ENCODE measurements at regions not wholly inside any gene's neighbourhood (a gene's known extent, or its start where the extent isn't known, plus 50 kb on each side); places are given as distances from the start of the nearest gene placed in this dataset.

DNA sequence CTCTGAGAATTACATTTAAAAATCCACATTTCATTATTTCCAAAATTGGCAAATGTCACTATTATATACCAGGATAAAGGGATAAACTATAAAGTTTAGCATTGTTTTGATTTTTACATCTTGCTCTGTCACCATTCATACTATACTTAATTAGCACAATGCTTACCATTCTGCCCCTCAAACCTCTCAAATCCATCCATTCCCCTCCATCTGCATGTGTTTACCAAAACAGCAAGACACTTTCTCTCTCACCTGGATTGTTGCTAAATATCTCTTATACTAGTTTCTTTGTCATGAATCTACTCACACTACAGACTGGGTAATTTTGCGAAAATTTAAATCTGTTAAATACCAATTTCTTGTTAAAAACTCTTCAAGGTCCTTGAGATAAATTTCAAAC, 496.1 kb downstream of the NR4A2 start:
- no peak for DNase-seq (ENCODE audit: low read depth)
- no peak overlapping the region for H3K4me3 ChIP-seq (ENCODE audit: low read depth, low read length)
- TF ChIP-seq, protein P1, sequence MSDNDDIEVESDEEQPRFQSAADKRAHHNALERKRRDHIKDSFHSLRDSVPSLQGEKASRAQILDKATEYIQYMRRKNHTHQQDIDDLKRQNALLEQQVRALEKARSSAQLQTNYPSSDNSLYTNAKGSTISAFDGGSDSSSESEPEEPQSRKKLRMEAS (IDR thresholded peaks at IDR 0.05; ENCODE audit: low read depth, low read length) = no peak
- TF ChIP-seq POLR2A (IDR thresholded peaks at IDR 0.05; ENCODE audit: extremely low read depth, insufficient read length) (no peak), MYC (IDR thresholded peaks at IDR 0.05; ENCODE audit: low read depth, low read length) (no peak)
- TF ChIP-seq, protein P2, sequence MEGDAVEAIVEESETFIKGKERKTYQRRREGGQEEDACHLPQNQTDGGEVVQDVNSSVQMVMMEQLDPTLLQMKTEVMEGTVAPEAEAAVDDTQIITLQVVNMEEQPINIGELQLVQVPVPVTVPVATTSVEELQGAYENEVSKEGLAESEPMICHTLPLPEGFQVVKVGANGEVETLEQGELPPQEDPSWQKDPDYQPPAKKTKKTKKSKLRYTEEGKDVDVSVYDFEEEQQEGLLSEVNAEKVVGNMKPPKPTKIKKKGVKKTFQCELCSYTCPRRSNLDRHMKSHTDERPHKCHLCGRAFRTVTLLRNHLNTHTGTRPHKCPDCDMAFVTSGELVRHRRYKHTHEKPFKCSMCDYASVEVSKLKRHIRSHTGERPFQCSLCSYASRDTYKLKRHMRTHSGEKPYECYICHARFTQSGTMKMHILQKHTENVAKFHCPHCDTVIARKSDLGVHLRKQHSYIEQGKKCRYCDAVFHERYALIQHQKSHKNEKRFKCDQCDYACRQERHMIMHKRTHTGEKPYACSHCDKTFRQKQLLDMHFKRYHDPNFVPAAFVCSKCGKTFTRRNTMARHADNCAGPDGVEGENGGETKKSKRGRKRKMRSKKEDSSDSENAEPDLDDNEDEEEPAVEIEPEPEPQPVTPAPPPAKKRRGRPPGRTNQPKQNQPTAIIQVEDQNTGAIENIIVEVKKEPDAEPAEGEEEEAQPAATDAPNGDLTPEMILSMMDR (IDR thresholded peaks at IDR 0.05; ENCODE audit: low read depth, low read length) = no peak

DNA sequence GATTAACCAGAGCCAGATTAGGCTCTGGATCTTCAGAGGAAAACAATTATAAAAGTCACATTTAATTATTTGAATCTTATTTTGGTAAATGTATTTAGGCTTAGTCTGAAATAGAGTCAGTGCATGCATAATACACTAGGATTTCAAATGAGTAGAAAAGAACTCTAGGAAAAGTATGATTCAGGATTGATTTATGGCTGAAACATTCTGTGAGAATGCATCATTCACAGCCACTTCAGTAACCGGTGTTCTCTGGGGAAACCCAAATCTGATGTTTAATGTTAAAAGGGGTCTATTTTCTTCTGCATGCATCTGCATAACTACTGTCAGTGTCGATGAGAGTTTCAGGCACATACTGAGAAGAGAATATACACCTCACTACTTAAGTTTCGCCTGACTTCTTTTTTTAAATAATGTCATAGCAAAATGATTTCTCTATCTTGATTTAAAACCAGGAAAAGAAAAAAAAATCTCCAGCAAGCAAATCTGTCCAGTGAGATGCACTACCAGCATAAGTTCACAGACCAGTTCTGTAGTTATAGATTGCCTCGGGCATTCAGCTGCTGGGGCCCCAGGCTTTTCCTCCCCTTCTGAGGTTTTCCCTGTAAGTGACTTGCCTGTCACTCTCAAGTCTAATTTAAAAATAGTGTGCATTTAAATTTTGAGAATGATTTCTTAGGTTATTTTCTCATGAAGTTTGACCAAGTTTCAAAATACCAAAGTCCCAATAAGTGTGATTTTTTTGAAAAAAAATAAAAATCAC, 501.5 kb downstream of the NR4A2 start:
- no peak overlapping the region for H3K4me3 ChIP-seq (ENCODE audit: low read depth, low read length)

DNA sequence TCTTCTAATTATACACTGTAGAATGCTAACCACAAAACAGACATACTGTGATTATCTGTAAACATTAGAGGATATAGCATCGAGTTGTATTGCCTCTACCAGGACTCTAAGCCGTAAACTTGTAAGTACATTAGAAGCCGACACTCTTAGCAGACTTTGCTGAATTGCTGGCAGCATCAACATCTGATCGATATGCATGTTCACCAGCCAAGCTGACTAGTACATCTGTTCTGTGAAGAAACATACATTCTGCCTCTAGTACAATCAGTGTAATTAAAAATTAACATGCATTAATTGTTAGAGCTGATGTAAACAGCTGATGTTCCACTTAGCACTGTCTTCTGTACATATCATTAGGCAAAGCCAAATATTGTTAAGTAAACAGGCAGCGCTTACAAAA, 502.2 kb downstream of the NR4A2 start:
- DNase-seq (ENCODE audit: low read depth) = no peak
- no peak overlapping the region for H3K4me3 ChIP-seq (ENCODE audit: low read depth, low read length)
- no peak for TF ChIP-seq POLR2A (IDR thresholded peaks at IDR 0.05; ENCODE audit: extremely low read depth, insufficient read length)
- TF ChIP-seq, protein P1 (IDR thresholded peaks at IDR 0.05; ENCODE audit: low read depth, low read length) = no peak
- TF ChIP-seq, protein P2 (IDR thresholded peaks at IDR 0.05; ENCODE audit: low read depth, low read length) = no peak

More for the DNA sequence above, 501.5 kb downstream of the NR4A2 start:
- no peak for DNase-seq (ENCODE audit: low read depth)
- TF ChIP-seq POLR2A (IDR thresholded peaks at IDR 0.05; ENCODE audit: extremely low read depth, insufficient read length) (no peak), MYC (IDR thresholded peaks at IDR 0.05; ENCODE audit: low read depth, low read length) (no peak)
- TF ChIP-seq, protein P2 (IDR thresholded peaks at IDR 0.05; ENCODE audit: low read depth, low read length) = no peak
- TF ChIP-seq, protein P1 (IDR thresholded peaks at IDR 0.05; ENCODE audit: low read depth, low read length) = no peak

DNA sequence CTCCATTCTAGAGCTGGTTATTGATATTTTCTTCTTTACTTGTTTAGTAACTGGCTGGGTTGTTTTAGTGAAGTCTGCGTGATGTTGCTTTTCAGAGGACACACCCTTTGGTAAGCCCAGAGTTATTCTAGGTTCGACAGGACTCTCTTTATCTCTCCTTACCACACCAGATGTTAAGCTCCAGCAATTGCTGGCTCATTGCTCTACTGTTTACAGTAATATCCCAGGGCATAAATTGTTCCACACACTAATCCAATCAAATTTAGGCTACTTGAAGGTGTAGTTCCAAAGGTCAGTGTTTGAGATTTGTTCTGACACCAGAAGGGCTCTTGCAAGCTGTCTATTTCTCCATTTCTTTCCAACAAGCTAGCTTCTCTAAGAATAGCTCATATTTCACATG, 506.6 kb downstream of the NR4A2 start:
- TF ChIP-seq MYC (IDR thresholded peaks at IDR 0.05; ENCODE audit: low read depth, low read length) = no peak
- DNase-seq (ENCODE audit: low read depth) = no peak
- no peak overlapping the region for H3K4me3 ChIP-seq (ENCODE audit: low read depth, low read length)

DNA sequence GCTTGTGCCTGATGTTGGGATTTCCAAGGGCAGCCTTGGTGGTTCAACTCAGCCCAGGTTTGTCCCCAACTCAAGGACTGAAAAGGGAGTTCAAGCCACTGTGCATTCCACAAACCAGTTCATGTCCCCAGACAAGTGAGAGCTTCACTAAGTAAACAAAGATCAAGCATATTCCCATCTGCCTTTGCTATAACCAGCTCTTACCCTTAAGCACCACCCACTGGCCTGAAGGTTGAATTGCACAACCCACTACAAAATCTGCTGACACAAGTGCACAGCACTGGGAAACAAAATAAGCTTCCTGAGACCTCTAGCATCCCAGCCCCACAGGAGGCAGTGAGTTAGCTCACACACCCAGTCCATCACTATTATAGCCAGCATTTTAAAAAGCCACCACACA, 516.7 kb downstream of the NR4A2 start:
- peak; percentile 55 for DNase-seq (ENCODE audit: low read depth)
- no peak overlapping the region for H3K4me3 ChIP-seq (ENCODE audit: low read depth, low read length)
- TF ChIP-seq MYC (IDR thresholded peaks at IDR 0.05; ENCODE audit: low read depth, low read length) = no peak
- TF ChIP-seq, protein P2 (IDR thresholded peaks at IDR 0.05; ENCODE audit: low read depth, low read length) = peak; percentile 54

DNA sequence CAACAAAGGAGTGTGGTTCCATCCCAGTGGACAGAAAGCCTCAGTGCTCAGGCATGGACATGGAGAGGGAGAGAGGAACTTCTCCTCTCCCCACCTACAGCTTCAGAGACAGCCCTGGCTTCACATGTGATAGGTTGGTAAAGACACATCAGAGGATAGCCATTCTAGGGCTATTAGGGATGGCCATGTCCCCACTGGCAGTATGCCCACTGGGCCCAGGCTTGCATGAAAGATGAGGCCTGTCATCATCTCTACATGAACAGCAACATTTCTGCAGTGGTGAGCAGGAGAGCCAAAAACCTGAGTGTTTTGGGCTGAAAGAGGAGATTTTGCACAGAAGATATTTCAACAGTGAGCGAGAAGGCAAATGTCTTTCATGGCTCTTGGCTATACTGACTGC, 517.2 kb downstream of the NR4A2 start:
- TF ChIP-seq, protein P2 (IDR thresholded peaks at IDR 0.05; ENCODE audit: low read depth, low read length) = no peak
- no peak for TF ChIP-seq MYC (IDR thresholded peaks at IDR 0.05; ENCODE audit: low read depth, low read length)
- no peak for TF ChIP-seq POLR2A (IDR thresholded peaks at IDR 0.05; ENCODE audit: extremely low read depth, insufficient read length)
- TF ChIP-seq, protein P1 (IDR thresholded peaks at IDR 0.05; ENCODE audit: low read depth, low read length) = no peak
- no peak overlapping the region for H3K4me3 ChIP-seq (ENCODE audit: low read depth, low read length)
- DNase-seq (ENCODE audit: low read depth) = no peak

Measured in NB4 (cell line).